ENCODE measurements at regions not wholly inside any gene's neighbourhood (a gene's known extent, or its start where the extent isn't known, plus 50 kb on each side); places are given as distances from the start of the nearest gene placed in this dataset.

- Histone ChIP-seq H3K4me1 (ENCODE audit: control insufficient read depth, insufficient read depth, low read length) (no peaks in the 10 kb centered on the region), H3K9me3 (ENCODE audit: control insufficient read depth, low read length) (peaks cover 33% of the 10 kb centered on the region), H3K36me3 (ENCODE audit: control insufficient read depth, insufficient read depth, low read length) (no peaks in the 10 kb centered on the region), H3K27me3 (ENCODE audit: control insufficient read depth, insufficient read depth, low read length, poor library complexity, severe bottlenecking) (no peaks in the 10 kb centered on the region), H3K4me3 (ENCODE audit: low read length) (peak overlapping the region; percentile 37), H3K9ac (ENCODE audit: extremely low read depth, low read length, poor library complexity, severe bottlenecking) (no peak overlapping the region), H3K27ac (ENCODE audit: low read depth, low read length) (no peak overlapping the region)
- 89% methylated on average over 1 of the region's 2 CpGs; no CpG with 5 or more reads in 1 of the 2 experiments for WGBS, 2 experiments (ENCODE audit: insufficient coverage in 1 of 2, insufficient read length in 1 of 2)
- no peak for DNase-seq
- Mint-ChIP-seq H3K36me3 (ENCODE audit: low read depth) (peaks cover 9% of the 10 kb centered on the region), H3K27ac (no peak overlapping the region), H3K27me3 (ENCODE audit: insufficient read depth) (no peaks in the 10 kb centered on the region), H3K9me3 (peaks cover 23% of the 10 kb centered on the region), H3K4me1 (peaks cover 2% of the 10 kb centered on the region), H3K4me3 (no peak overlapping the region)
- peak; percentile 24 for TF ChIP-seq CTCF (conservative IDR thresholded peaks at IDR 0.05)
Measured at GRCh38 chr11:127894316-127894715, 693.0 kb downstream of the ETS1 start.

- H3K36me3 Mint-ChIP-seq (ENCODE audit: low read depth): peaks cover 6% of the 10 kb centered on the region
- H3K4me1 Mint-ChIP-seq: peaks cover 2% of the 10 kb centered on the region
- no peaks in the 10 kb centered on the region for H3K27me3 Mint-ChIP-seq (ENCODE audit: insufficient read depth)
- Histone ChIP-seq H3K36me3 (ENCODE audit: control insufficient read depth, insufficient read depth, low read length) (no peaks in the 10 kb centered on the region), H3K27me3 (ENCODE audit: control insufficient read depth, insufficient read depth, low read length, poor library complexity, severe bottlenecking) (no peaks in the 10 kb centered on the region), H3K4me3 (ENCODE audit: low read length) (no peak overlapping the region), H3K9me3 (ENCODE audit: control insufficient read depth, low read length) (peaks cover 32% of the 10 kb centered on the region), H3K4me1 (ENCODE audit: control insufficient read depth, insufficient read depth, low read length) (no peaks in the 10 kb centered on the region), H3K27ac (ENCODE audit: low read depth, low read length) (no peak overlapping the region), H3K9ac (ENCODE audit: extremely low read depth, low read length, poor library complexity, severe bottlenecking) (no peak overlapping the region)
- H3K9me3 Mint-ChIP-seq: peaks cover 22% of the 10 kb centered on the region
- no peak overlapping the region for H3K27ac Mint-ChIP-seq
- TF ChIP-seq CTCF (conservative IDR thresholded peaks at IDR 0.05): no peak
- no peak for DNase-seq
- no peak overlapping the region for H3K4me3 Mint-ChIP-seq
Measured at GRCh38 chr11:127890030-127890615, 697.2 kb downstream of the ETS1 start.

GRCh38 chr11:127888386-127888785 is 699.0 kb downstream of the ETS1 start:
- TF ChIP-seq CTCF (conservative IDR thresholded peaks at IDR 0.05): no peak
- no peaks in the 10 kb centered on the region for H3K27me3 ChIP-seq (ENCODE audit: control insufficient read depth, insufficient read depth, low read length, poor library complexity, severe bottlenecking)
- H3K4me3 Mint-ChIP-seq: no peak overlapping the region
- no peaks in the 10 kb centered on the region for H3K27me3 Mint-ChIP-seq (ENCODE audit: insufficient read depth)
- H3K4me3 ChIP-seq (ENCODE audit: low read length): no peak overlapping the region
- H3K4me1 Mint-ChIP-seq: no peaks in the 10 kb centered on the region
- no peak overlapping the region for H3K27ac Mint-ChIP-seq
- H3K36me3 Mint-ChIP-seq (ENCODE audit: low read depth): peaks cover 6% of the 10 kb centered on the region
- no peaks in the 10 kb centered on the region for H3K36me3 ChIP-seq (ENCODE audit: control insufficient read depth, insufficient read depth, low read length)
- DNase-seq: no peak
- H3K9ac ChIP-seq (ENCODE audit: extremely low read depth, low read length, poor library complexity, severe bottlenecking): no peak overlapping the region
- H3K4me1 ChIP-seq (ENCODE audit: control insufficient read depth, insufficient read depth, low read length): no peaks in the 10 kb centered on the region
- no peak overlapping the region for H3K27ac ChIP-seq (ENCODE audit: low read depth, low read length)
- H3K9me3 Mint-ChIP-seq: peaks cover 24% of the 10 kb centered on the region
- peaks cover 32% of the 10 kb centered on the region for H3K9me3 ChIP-seq (ENCODE audit: control insufficient read depth, low read length)
